WTC11 (cell line): ENCODE measurements at regions not wholly inside any gene's neighbourhood (a gene's known extent, or its start where the extent isn't known, plus 50 kb on each side); places are given as distances from the start of the nearest gene placed in this dataset.

Experiments
- ATAC-seq: fragments of 200-7000 bp; cut with Tn5 transposase; 2 replicates; pipeline ENCODE4 v1.10.0; 2021; ENCODE audit warnings: mild to moderate bottlenecking, moderate library complexity
- CTCF ChIA-PET: fragments of 300-600 bp; sonication (Branson Sonifier 250); formaldehyde crosslinking; loops from one replicate; lab custom pipeline; 2021; ENCODE audit warnings: antibody characterized with exemption; lab: Charles Lee
- POLR2A ChIA-PET: fragments of 350-600 bp; sonication (Branson Sonifier 250); formaldehyde crosslinking; loops from one replicate; lab custom pipeline; 2021; ENCODE audit warnings: antibody characterized with exemption; lab: Charles Lee
- DNase-seq: peaks from one replicate; pipeline ENCODE4 v3.0.0; 2021; ENCODE audit warnings: low spot score
- H3K27ac Mint-ChIP-seq: 2 replicates; pipeline ENCODE4 v1.8.0; 2021; ENCODE audit warnings: mixed read lengths
- H3K27me3 Mint-ChIP-seq: 2 replicates; pipeline ENCODE4 v1.8.0; 2021; ENCODE audit warnings: low read depth, mild to moderate bottlenecking, moderate library complexity, mixed read lengths
- H3K36me3 Mint-ChIP-seq: 2 replicates; pipeline ENCODE4 v1.8.0; 2021; ENCODE audit warnings: mixed read lengths
- H3K4me1 Mint-ChIP-seq: 2 replicates; pipeline ENCODE4 v1.8.0; 2022; ENCODE audit warnings: mixed read lengths
- H3K4me3 Mint-ChIP-seq: 2 replicates; pipeline ENCODE4 v1.8.0; 2021; ENCODE audit warnings: mild to moderate bottlenecking, moderate library complexity, mixed read lengths
- H3K9me3 Mint-ChIP-seq: 2 replicates; pipeline ENCODE4 v1.8.0; 2021; ENCODE audit warnings: mixed read lengths
- CBFB ChIP-seq: sonication (generic); formaldehyde crosslinking; IDR thresholded peaks from 2 replicates; pipeline ENCODE4 v1.8.1; 2022; ENCODE audit warnings: mild to moderate bottlenecking, low read depth, missing genetic modification reagents
- ETV6 ChIP-seq: sonication (generic); formaldehyde crosslinking; IDR thresholded peaks from 2 replicates; pipeline ENCODE4 v1.8.1; 2022; ENCODE audit warnings: mild to moderate bottlenecking, missing genetic modification reagents
- FOXJ3 ChIP-seq: sonication (generic); formaldehyde crosslinking; IDR thresholded peaks from 2 replicates; pipeline ENCODE4 v1.9.0; 2021; ENCODE audit warnings: missing genetic modification reagents, mild to moderate bottlenecking, borderline replicate concordance
- GTF2I ChIP-seq: fragments of 250-450 bp; sonication (Bioruptor Pico); conservative IDR thresholded peaks from 2 replicates; pipeline ENCODE4 v1.4.0; 2021; ENCODE audit warnings: mild to moderate bottlenecking
- JAZF1 ChIP-seq: fragments of 250-450 bp; sonication (Bioruptor Pico); IDR thresholded peaks from 2 replicates; pipeline ENCODE4 v1.9.0; 2021; ENCODE audit warnings: moderate library complexity, mild to moderate bottlenecking, inconsistent platforms
- MXD4 ChIP-seq: fragments of 250-450 bp; sonication (Bioruptor Pico); IDR thresholded peaks from 2 replicates; pipeline ENCODE4 v1.8.0; 2021; ENCODE audit warnings: mild to moderate bottlenecking, moderate library complexity, borderline replicate concordance
- NFYB ChIP-seq: sonication (generic); formaldehyde crosslinking; conservative IDR thresholded peaks from 2 replicates; pipeline ENCODE4 v1.8.0; 2022; ENCODE audit warnings: low read depth, missing genetic modification reagents
- OVOL2 ChIP-seq: fragments of 250-450 bp; sonication (Bioruptor Pico); IDR thresholded peaks from 2 replicates; pipeline ENCODE4 v1.9.0; 2021; ENCODE audit warnings: mild to moderate bottlenecking, borderline replicate concordance
- TEAD4 ChIP-seq: sonication (generic); formaldehyde crosslinking; IDR thresholded peaks from 2 replicates; pipeline ENCODE4 v1.8.0; 2022; ENCODE audit warnings: mild to moderate bottlenecking, missing genetic modification reagents
- ZNF219 ChIP-seq: sonication (generic); formaldehyde crosslinking; IDR thresholded peaks from 2 replicates; pipeline ENCODE4 v1.8.0; 2023; ENCODE audit warnings: missing genetic modification reagents, mild to moderate bottlenecking, borderline replicate concordance
- ZNF396 ChIP-seq: fragments of 250-450 bp; sonication (Bioruptor Pico); IDR thresholded peaks from 2 replicates; pipeline ENCODE4 v1.8.0; 2021; ENCODE audit warnings: mild to moderate bottlenecking, moderate library complexity, borderline replicate concordance
- TF ChIP-seq, protein P1 (sequence below): sonication (generic); formaldehyde crosslinking; IDR thresholded peaks from 2 replicates; pipeline ENCODE4 v1.8.0; 2022; ENCODE audit warnings: missing genetic modification reagents
- TF ChIP-seq, protein P2 (sequence below): sonication (generic); formaldehyde crosslinking; IDR thresholded peaks from 2 replicates; pipeline ENCODE4 v1.8.0; 2023; ENCODE audit warnings: missing genetic modification reagents
- TF ChIP-seq, protein P3 (sequence below): fragments of 250-450 bp; sonication (Bioruptor Pico); IDR thresholded peaks from 2 replicates; pipeline ENCODE4 v2.1.2; 2022; ENCODE audit warnings: mild to moderate bottlenecking, moderate library complexity
- TF ChIP-seq, protein P4 (sequence below): sonication (generic); formaldehyde crosslinking; IDR thresholded peaks from 2 replicates; pipeline ENCODE4 v1.8.0; 2022; ENCODE audit warnings: mild to moderate bottlenecking, missing genetic modification reagents
- TF ChIP-seq, protein P5 (sequence below): fragments of 250-450 bp; sonication (Bioruptor Pico); IDR thresholded peaks from 2 replicates; pipeline ENCODE4 v1.9.0; 2021; ENCODE audit warnings: mild to moderate bottlenecking, borderline replicate concordance

DNA sequence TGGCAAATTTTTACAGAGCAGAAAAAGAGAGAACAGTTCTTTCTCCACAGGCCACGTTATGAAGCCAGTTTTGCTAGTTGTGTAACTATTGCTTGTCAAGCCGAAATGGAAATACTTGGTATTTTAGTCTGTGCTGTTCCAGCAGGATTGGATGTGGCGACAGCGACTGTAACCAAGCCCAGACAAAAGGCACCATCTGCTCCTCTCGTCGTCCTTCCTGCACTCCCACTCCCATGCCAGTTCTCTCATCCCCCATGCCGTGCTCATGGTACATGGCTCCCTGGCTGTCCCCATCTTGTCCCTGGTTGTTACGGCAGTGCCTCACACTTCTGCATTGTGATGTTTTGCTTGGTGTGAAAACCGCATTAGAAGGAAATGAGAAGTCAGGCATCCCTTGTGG lies 185.7 kb upstream of the FZD8 start:
- DNase-seq, result no peak
- H3K4me1 Mint-ChIP-seq, result peaks cover 15% of the 10 kb centered on the region
- TF ChIP-seq MXD4 (no peak), ZNF396 (no peak), OVOL2 (no peak), ZNF219 (CRISPR knock-in tag) (no peak), CBFB (CRISPR knock-in tag) (no peak), TEAD4 (CRISPR knock-in tag) (no peak)
- TF ChIP-seq, protein P1, sequence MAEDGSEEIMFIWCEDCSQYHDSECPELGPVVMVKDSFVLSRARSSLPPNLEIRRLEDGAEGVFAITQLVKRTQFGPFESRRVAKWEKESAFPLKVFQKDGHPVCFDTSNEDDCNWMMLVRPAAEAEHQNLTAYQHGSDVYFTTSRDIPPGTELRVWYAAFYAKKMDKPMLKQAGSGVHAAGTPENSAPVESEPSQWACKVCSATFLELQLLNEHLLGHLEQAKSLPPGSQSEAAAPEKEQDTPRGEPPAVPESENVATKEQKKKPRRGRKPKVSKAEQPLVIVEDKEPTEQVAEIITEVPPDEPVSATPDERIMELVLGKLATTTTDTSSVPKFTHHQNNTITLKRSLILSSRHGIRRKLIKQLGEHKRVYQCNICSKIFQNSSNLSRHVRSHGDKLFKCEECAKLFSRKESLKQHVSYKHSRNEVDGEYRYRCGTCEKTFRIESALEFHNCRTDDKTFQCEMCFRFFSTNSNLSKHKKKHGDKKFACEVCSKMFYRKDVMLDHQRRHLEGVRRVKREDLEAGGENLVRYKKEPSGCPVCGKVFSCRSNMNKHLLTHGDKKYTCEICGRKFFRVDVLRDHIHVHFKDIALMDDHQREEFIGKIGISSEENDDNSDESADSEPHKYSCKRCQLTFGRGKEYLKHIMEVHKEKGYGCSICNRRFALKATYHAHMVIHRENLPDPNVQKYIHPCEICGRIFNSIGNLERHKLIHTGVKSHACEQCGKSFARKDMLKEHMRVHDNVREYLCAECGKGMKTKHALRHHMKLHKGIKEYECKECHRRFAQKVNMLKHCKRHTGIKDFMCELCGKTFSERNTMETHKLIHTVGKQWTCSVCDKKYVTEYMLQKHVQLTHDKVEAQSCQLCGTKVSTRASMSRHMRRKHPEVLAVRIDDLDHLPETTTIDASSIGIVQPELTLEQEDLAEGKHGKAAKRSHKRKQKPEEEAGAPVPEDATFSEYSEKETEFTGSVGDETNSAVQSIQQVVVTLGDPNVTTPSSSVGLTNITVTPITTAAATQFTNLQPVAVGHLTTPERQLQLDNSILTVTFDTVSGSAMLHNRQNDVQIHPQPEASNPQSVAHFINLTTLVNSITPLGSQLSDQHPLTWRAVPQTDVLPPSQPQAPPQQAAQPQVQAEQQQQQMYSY (CRISPR knock-in tag), result no peak
- TF ChIP-seq, protein P2, sequence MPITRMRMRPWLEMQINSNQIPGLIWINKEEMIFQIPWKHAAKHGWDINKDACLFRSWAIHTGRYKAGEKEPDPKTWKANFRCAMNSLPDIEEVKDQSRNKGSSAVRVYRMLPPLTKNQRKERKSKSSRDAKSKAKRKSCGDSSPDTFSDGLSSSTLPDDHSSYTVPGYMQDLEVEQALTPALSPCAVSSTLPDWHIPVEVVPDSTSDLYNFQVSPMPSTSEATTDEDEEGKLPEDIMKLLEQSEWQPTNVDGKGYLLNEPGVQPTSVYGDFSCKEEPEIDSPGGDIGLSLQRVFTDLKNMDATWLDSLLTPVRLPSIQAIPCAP, result no peak
- TF ChIP-seq, protein P3, sequence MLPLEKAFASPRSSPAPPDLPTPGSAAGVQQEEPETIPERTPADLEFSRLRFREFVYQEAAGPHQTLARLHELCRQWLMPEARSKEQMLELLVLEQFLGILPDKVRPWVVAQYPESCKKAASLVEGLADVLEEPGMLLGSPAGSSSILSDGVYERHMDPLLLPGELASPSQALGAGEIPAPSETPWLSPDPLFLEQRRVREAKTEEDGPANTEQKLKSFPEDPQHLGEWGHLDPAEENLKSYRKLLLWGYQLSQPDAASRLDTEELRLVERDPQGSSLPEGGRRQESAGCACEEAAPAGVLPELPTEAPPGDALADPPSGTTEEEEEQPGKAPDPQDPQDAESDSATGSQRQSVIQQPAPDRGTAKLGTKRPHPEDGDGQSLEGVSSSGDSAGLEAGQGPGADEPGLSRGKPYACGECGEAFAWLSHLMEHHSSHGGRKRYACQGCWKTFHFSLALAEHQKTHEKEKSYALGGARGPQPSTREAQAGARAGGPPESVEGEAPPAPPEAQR, result no peak
- TF ChIP-seq, all 79 proteins: peak for 0
- ChIA-PET CTCF (interaction anchor here (0.6 kb wide), 1 partner anchor 89 kb away, joined by 3 read pairs; no protein-coding TSS in a partner anchor), POLR2A (no interaction called here)
- Mint-ChIP-seq H3K36me3 (no peaks in the 10 kb centered on the region), H3K27ac (no peak overlapping the region), H3K9me3 (no peaks in the 10 kb centered on the region), H3K4me3 (no peak overlapping the region), H3K27me3 (no peaks in the 10 kb centered on the region; the same call in 1 of the 2 replicates)
- ATAC-seq, result no peak

DNA sequence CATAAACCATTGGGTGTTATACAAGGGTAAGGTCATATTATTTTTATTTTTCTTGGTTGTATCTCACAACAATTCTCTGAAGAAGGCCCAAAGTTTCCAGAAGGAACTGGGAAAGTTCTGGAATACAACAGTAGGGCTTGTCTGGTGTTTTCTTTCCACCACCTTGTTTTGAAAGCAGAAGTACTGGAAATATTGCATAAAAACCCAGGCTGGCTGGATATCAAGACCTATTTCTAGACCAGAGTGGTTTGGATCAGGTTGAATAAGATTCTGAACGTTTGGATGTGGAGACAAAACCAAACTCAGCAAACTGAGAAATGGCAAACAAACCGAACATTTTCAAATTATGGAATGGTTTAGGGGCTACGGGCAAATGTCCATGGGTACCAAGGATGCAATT lies 182.6 kb upstream of the FZD8 start:
- no peak for DNase-seq
- H3K4me3 Mint-ChIP-seq, result no peak overlapping the region
- H3K9me3 Mint-ChIP-seq, result no peaks in the 10 kb centered on the region
- no peak for ATAC-seq
- H3K36me3 Mint-ChIP-seq, result no peaks in the 10 kb centered on the region
- peaks cover 4% of the 10 kb centered on the region for H3K27me3 Mint-ChIP-seq
- H3K4me1 Mint-ChIP-seq, result peaks cover 16% of the 10 kb centered on the region
- TF ChIP-seq FOXJ3 (CRISPR knock-in tag) (no peak), GTF2I (CRISPR knock-in tag) (no peak), ETV6 (CRISPR knock-in tag) (no peak), NFYB (CRISPR knock-in tag) (no peak), JAZF1 (CRISPR knock-in tag) (no peak)
- TF ChIP-seq, protein P4, sequence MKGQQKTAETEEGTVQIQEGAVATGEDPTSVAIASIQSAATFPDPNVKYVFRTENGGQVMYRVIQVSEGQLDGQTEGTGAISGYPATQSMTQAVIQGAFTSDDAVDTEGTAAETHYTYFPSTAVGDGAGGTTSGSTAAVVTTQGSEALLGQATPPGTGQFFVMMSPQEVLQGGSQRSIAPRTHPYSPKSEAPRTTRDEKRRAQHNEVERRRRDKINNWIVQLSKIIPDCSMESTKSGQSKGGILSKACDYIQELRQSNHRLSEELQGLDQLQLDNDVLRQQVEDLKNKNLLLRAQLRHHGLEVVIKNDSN (CRISPR knock-in tag), result no peak
- TF ChIP-seq, protein P5, sequence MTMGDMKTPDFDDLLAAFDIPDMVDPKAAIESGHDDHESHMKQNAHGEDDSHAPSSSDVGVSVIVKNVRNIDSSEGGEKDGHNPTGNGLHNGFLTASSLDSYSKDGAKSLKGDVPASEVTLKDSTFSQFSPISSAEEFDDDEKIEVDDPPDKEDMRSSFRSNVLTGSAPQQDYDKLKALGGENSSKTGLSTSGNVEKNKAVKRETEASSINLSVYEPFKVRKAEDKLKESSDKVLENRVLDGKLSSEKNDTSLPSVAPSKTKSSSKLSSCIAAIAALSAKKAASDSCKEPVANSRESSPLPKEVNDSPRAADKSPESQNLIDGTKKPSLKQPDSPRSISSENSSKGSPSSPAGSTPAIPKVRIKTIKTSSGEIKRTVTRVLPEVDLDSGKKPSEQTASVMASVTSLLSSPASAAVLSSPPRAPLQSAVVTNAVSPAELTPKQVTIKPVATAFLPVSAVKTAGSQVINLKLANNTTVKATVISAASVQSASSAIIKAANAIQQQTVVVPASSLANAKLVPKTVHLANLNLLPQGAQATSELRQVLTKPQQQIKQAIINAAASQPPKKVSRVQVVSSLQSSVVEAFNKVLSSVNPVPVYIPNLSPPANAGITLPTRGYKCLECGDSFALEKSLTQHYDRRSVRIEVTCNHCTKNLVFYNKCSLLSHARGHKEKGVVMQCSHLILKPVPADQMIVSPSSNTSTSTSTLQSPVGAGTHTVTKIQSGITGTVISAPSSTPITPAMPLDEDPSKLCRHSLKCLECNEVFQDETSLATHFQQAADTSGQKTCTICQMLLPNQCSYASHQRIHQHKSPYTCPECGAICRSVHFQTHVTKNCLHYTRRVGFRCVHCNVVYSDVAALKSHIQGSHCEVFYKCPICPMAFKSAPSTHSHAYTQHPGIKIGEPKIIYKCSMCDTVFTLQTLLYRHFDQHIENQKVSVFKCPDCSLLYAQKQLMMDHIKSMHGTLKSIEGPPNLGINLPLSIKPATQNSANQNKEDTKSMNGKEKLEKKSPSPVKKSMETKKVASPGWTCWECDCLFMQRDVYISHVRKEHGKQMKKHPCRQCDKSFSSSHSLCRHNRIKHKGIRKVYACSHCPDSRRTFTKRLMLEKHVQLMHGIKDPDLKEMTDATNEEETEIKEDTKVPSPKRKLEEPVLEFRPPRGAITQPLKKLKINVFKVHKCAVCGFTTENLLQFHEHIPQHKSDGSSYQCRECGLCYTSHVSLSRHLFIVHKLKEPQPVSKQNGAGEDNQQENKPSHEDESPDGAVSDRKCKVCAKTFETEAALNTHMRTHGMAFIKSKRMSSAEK (CRISPR knock-in tag), result no peak
- ChIA-PET CTCF (no interaction called here), POLR2A (no interaction called here)
- H3K27ac Mint-ChIP-seq, result no peak overlapping the region
